ENCODE measurements at regions not wholly inside any gene's neighbourhood (a gene's known extent, or its start where the extent isn't known, plus 50 kb on each side); places are given as distances from the start of the nearest gene placed in this dataset.

DNA sequence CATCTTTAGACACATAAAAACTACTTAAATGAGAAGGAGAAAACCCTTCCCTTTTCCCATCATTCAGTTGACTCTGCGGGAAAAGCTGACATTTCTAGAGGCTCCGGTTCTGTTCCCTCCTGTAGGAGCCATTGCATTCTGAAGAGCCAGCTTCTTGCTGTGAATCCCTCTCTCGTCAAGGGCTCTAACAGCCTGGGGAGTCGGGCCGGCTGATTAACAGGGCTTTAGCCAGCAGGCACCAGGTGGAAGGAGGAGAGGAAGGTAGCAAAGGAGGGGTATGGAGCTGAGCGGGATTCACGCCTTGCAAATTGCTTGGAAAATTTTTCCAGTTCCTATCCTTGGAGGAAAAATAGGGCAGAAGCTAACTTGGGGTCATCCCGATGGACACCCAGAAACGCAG is 108.3 kb upstream of the UBE2E1 start:
- no peak for DNase-seq (ENCODE audit: low spot score)
- peaks cover 14% of the 10 kb centered on the region for H3K4me1 Mint-ChIP-seq (ENCODE audit: low read depth)
- H3K4me3 Mint-ChIP-seq (ENCODE audit: unreplicated experiment), result no peak overlapping the region
- no peaks in the 10 kb centered on the region for H3K27me3 Mint-ChIP-seq (ENCODE audit: low read depth)
- no peaks in the 10 kb centered on the region for H3K9me3 Mint-ChIP-seq (ENCODE audit: low read depth)
- no peaks in the 10 kb centered on the region for H3K36me3 Mint-ChIP-seq (ENCODE audit: low read depth)
- no peak overlapping the region for H3K27ac Mint-ChIP-seq (ENCODE audit: unreplicated experiment)
- TF ChIP-seq, protein P1, sequence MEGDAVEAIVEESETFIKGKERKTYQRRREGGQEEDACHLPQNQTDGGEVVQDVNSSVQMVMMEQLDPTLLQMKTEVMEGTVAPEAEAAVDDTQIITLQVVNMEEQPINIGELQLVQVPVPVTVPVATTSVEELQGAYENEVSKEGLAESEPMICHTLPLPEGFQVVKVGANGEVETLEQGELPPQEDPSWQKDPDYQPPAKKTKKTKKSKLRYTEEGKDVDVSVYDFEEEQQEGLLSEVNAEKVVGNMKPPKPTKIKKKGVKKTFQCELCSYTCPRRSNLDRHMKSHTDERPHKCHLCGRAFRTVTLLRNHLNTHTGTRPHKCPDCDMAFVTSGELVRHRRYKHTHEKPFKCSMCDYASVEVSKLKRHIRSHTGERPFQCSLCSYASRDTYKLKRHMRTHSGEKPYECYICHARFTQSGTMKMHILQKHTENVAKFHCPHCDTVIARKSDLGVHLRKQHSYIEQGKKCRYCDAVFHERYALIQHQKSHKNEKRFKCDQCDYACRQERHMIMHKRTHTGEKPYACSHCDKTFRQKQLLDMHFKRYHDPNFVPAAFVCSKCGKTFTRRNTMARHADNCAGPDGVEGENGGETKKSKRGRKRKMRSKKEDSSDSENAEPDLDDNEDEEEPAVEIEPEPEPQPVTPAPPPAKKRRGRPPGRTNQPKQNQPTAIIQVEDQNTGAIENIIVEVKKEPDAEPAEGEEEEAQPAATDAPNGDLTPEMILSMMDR (IDR thresholded peaks at IDR 0.05), result no peak

DNA sequence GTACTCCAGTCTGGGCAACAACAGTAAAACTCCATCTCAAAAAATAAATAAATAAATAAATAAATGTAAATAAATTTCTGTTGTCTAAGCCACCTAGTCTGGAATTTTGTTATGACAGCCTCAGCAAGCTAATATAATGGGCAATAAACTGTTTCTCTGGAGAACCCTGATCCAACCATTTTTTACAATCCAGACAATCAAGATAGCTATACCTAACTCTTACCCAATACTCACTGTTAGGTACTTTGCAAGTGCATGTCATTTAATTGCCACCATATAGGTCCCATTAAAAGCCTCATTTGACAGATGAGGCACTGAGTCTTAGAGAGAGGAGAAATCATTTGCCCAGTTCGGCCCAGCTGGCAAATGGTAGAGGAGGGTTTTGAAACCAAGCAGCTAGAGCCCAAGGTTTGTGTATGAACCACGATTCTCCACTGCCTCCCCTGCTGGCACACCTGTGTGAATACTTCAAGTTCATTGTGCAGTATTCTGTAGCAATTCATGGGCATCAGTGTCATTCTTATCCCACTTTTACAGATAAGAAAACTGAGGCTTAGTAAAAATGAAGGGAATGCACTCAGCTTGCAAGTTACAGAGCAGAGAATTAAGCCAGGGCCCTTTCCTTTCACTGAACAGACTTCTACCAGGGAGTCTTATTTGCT is 107.0 kb upstream of the UBE2E1 start:
- Mint-ChIP-seq H3K9me3 (ENCODE audit: low read depth) (no peaks in the 10 kb centered on the region), H3K27me3 (ENCODE audit: low read depth) (no peaks in the 10 kb centered on the region), H3K4me1 (ENCODE audit: low read depth) (peaks cover 19% of the 10 kb centered on the region), H3K4me3 (ENCODE audit: unreplicated experiment) (no peak overlapping the region), H3K36me3 (ENCODE audit: low read depth) (no peaks in the 10 kb centered on the region), H3K27ac (ENCODE audit: unreplicated experiment) (no peak overlapping the region)
- TF ChIP-seq, protein P1 (IDR thresholded peaks at IDR 0.05), result no peak
- DNase-seq (ENCODE audit: low spot score), result no peak

DNA sequence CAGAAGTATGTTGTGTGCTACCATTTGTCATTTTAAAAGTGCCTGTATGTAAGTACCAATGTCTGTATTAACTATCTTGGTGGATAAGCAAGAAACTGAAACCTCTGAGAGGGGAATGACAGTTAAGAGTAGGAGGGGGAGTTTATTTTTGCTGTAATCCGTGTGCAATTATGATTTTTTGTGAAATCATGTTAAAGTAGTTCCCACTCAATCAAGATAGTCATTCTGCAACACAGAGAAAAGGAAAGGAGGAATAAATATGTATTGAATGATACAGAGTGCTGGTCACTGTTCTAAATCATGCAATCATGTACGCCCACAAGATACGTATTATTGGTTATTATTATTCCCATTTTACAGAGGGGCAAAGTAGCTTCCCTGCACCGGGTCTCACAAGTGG is 105.1 kb upstream of the UBE2E1 start:
- Mint-ChIP-seq H3K27ac (ENCODE audit: unreplicated experiment) (no peak overlapping the region), H3K27me3 (ENCODE audit: low read depth) (no peaks in the 10 kb centered on the region), H3K4me3 (ENCODE audit: unreplicated experiment) (no peak overlapping the region), H3K4me1 (ENCODE audit: low read depth) (peaks cover 19% of the 10 kb centered on the region), H3K9me3 (ENCODE audit: low read depth) (no peaks in the 10 kb centered on the region), H3K36me3 (ENCODE audit: low read depth) (no peaks in the 10 kb centered on the region)
- DNase-seq (ENCODE audit: low spot score), result no peak
- TF ChIP-seq, protein P1 (IDR thresholded peaks at IDR 0.05), result no peak

DNA sequence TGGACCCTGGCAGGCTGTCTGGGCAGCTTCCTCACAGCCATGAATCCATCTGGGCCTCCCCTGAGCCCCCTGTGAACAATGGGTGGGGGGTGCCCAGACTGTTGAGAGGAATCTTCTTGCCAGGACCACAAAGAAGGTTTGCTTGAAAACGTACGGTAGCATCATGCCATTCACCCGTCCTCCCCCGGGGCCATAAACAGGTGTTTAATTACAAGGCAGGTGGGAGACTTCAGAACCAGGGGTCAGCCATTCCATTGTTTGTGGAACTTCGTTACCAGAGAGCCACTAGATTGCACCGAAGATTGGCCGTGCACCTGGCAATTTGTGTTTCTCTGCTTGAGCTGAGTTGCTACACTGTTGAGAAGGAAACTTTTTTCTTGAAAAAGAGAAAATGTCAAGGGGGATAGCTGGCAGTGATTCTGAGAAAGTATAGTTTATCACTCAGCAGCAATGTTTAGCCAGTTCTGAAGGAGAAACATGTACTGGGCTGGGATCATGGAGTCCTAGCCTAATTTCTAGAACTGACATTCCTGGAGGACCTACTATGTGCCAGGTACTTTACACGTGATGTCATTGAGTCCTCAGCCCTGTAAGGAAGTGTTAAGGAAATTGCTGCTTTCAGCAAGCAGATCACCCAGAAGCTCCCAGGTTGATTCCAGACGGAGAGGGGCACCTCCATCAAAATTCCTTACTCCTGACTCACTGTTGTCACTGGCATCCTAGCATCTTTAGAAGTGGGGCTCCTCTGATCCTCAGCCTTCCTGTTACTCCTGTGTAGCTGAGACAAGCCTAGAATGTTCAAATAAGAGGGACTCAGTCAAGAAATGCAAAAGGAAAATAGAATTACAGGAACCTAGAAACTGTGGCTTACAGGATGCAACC is 103.8 kb upstream of the UBE2E1 start:
- H3K4me1 Mint-ChIP-seq (ENCODE audit: low read depth), result peaks cover 17% of the 10 kb centered on the region
- no peak overlapping the region for H3K4me3 Mint-ChIP-seq (ENCODE audit: unreplicated experiment)
- no peaks in the 10 kb centered on the region for H3K27me3 Mint-ChIP-seq (ENCODE audit: low read depth)
- H3K36me3 Mint-ChIP-seq (ENCODE audit: low read depth), result no peaks in the 10 kb centered on the region
- TF ChIP-seq, protein P1 (IDR thresholded peaks at IDR 0.05), result no peak
- DNase-seq (ENCODE audit: low spot score), result no peak
- H3K9me3 Mint-ChIP-seq (ENCODE audit: low read depth), result peaks cover 2% of the 10 kb centered on the region
- no peak overlapping the region for H3K27ac Mint-ChIP-seq (ENCODE audit: unreplicated experiment)

DNA sequence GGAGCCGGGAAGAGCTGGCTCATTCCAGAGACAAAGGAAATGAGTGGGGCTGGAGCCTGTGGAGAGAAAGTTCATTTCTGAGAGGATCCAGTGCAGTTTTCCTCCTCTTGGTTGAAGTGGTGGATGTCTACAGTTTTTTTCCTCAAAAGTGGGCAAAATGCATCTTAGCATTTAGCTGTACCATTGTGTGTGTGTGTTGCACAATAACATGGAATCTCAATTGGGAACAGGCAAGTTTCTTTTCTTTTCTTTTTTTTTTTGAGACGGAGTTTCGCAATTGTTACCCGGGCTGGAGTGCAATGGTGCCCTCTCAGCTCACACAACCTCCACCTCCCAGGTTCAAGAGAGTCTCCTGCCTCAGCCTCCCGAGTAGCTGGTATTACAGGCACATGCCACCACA is 101.5 kb upstream of the UBE2E1 start:
- no peak overlapping the region for H3K4me3 Mint-ChIP-seq (ENCODE audit: unreplicated experiment)
- H3K4me1 Mint-ChIP-seq (ENCODE audit: low read depth), result peaks cover 17% of the 10 kb centered on the region
- DNase-seq (ENCODE audit: low spot score), result no peak
- no peaks in the 10 kb centered on the region for H3K36me3 Mint-ChIP-seq (ENCODE audit: low read depth)
- H3K27me3 Mint-ChIP-seq (ENCODE audit: low read depth), result no peaks in the 10 kb centered on the region
- no peak overlapping the region for H3K27ac Mint-ChIP-seq (ENCODE audit: unreplicated experiment)
- TF ChIP-seq, protein P1 (IDR thresholded peaks at IDR 0.05), result no peak
- H3K9me3 Mint-ChIP-seq (ENCODE audit: low read depth), result peaks cover 2% of the 10 kb centered on the region

Measured in chondrocyte (in vitro differentiated cells).